ENCODE measurements at regions not wholly inside any gene's neighbourhood (a gene's known extent, or its start where the extent isn't known, plus 50 kb on each side); places are given as distances from the start of the nearest gene placed in this dataset.

DNA sequence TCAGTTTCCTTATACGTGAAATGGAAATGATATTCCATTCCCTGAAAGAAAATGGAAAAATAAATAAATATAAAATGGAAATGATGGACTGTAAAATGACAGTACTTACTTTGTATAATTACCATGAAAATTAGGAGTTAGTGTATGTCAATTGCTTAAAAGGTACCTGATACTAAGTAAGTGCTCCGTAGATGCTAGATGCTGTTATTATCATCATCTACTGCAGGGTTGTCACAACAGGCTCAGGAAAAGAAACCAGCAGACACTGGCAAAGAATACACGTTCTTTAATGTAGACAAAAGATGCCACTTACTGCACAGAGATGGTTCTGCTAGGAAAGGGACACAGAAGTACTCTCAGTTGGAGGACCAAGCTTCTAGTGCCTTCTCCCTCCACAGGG lies 64.0 kb upstream of the KCNN2 start:
- H3K4me1 Mint-ChIP-seq (ENCODE audit: low read depth) = no peaks in the 10 kb centered on the region
- no peaks in the 10 kb centered on the region for H3K36me3 Mint-ChIP-seq (ENCODE audit: low read depth)
- no peaks in the 10 kb centered on the region for H3K27me3 Mint-ChIP-seq
- intact Hi-C loops (cut with micrococcal nuclease) = no loop called here
- no peak overlapping the region for H3K4me3 Mint-ChIP-seq
- peaks cover 8% of the 10 kb centered on the region for H3K9me3 Mint-ChIP-seq
- H3K27ac Mint-ChIP-seq = no peak overlapping the region

GRCh38 chr5:114305402-114306207 lies 56.3 kb upstream of the KCNN2 start:
- H3K36me3 Mint-ChIP-seq (ENCODE audit: low read depth) = no peaks in the 10 kb centered on the region
- no peaks in the 10 kb centered on the region for H3K27me3 Mint-ChIP-seq
- no peaks in the 10 kb centered on the region for H3K9me3 Mint-ChIP-seq
- intact Hi-C loops (cut with micrococcal nuclease) = no loop called here
- no peaks in the 10 kb centered on the region for H3K4me1 Mint-ChIP-seq (ENCODE audit: low read depth)
- no peak overlapping the region for H3K4me3 Mint-ChIP-seq
- H3K27ac Mint-ChIP-seq = no peak overlapping the region

GRCh38 chr5:114308017-114308416 lies 53.9 kb upstream of the KCNN2 start:
- Mint-ChIP-seq H3K27me3 (no peaks in the 10 kb centered on the region), H3K36me3 (ENCODE audit: low read depth) (no peaks in the 10 kb centered on the region), H3K4me1 (ENCODE audit: low read depth) (no peaks in the 10 kb centered on the region), H3K27ac (no peak overlapping the region), H3K9me3 (no peaks in the 10 kb centered on the region), H3K4me3 (no peak overlapping the region)
- intact Hi-C loops (cut with micrococcal nuclease) = no loop called here

DNA sequence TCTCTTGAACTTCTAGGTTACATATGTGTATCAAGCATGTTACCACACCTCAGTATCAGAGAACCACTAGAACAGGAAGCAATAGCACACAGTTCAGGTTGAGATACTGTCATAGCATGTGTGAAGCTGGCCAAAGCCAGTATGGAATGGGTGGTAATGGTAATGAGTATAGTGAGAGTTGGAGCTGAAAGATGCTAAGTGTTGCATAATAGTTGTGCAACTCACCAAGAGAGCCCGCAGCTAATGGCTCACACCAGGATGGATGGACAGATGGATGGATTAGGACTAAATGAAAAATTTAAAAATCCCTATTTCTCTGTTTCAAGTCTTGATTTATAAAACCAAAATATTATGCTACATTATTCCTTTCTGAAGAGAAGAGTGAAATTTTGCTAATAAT lies 53.4 kb upstream of the KCNN2 start:
- H3K9me3 Mint-ChIP-seq = no peaks in the 10 kb centered on the region
- H3K27ac Mint-ChIP-seq = no peak overlapping the region
- intact Hi-C loops (cut with micrococcal nuclease) = no loop called here
- no peaks in the 10 kb centered on the region for H3K4me1 Mint-ChIP-seq (ENCODE audit: low read depth)
- no peaks in the 10 kb centered on the region for H3K36me3 Mint-ChIP-seq (ENCODE audit: low read depth)
- no peak overlapping the region for H3K4me3 Mint-ChIP-seq
- no peaks in the 10 kb centered on the region for H3K27me3 Mint-ChIP-seq

DNA sequence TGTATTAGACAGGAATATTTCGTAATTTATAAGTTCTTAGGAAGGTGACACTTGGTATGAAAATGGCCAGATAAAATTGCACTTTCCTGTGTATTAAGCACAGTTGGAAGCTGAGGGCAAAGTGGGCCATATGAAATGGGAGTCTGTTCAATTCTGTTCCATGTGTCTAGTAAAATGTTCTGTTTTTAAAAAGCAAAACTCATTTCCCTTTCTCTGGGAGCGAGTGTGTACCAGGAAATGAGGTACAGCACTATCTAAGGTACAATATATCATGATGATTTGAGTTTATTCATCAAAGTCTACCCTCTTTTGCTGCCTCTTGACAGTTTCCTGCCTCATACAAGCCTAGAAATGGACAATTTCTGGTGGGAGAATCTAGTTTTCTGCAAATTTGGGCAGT lies 51.2 kb upstream of the KCNN2 start:
- H3K36me3 Mint-ChIP-seq (ENCODE audit: low read depth) = no peaks in the 10 kb centered on the region
- no peaks in the 10 kb centered on the region for H3K9me3 Mint-ChIP-seq
- no peaks in the 10 kb centered on the region for H3K27me3 Mint-ChIP-seq
- H3K4me1 Mint-ChIP-seq (ENCODE audit: low read depth) = no peaks in the 10 kb centered on the region
- no peak overlapping the region for H3K27ac Mint-ChIP-seq
- intact Hi-C loops (cut with micrococcal nuclease) = no loop called here
- H3K4me3 Mint-ChIP-seq = no peak overlapping the region

DNA sequence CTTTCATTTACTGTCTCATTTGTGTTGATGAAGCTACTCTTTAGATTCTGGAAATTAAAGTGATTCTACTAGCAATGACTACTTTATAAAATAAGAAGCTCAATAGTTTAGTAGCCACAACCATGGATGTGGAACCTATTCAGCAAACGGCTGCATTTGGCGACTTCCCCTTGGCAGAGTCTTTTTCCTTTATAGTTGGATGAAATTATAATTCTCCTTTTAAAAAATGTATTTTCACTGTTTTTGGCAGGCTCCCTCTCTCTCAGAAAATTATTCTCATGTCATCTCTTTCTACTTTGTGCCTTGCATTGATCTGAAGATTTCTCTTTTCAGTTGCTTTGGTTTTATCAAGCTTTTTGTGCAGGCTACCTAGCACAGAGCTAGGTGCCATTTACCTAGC lies 50.6 kb upstream of the KCNN2 start:
- H3K9me3 Mint-ChIP-seq = no peaks in the 10 kb centered on the region
- no peak overlapping the region for H3K27ac Mint-ChIP-seq
- intact Hi-C loops (cut with micrococcal nuclease) = no loop called here
- H3K27me3 Mint-ChIP-seq = no peaks in the 10 kb centered on the region
- no peaks in the 10 kb centered on the region for H3K36me3 Mint-ChIP-seq (ENCODE audit: low read depth)
- H3K4me3 Mint-ChIP-seq = no peak overlapping the region
- no peaks in the 10 kb centered on the region for H3K4me1 Mint-ChIP-seq (ENCODE audit: low read depth)

DNA sequence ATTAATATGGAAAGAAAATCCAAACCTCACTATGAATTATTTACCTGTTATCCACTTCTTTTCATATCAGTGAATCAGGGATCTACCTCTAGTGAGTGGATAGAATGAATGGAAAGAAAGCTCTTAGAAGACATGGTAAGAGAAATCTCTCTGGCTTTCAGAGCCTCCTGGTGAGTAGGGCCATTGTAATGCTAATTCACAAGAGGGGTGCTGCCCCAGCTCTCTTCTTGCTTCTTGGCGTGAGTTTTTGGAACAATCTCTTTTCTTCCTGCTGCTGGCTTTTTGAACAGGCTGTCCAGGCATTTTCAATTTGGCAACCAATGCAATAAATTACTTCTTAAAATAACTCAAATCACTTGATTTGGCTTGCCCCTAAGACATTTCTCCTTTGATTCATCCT lies 49.9 kb upstream of the KCNN2 start:
- H3K4me3 Mint-ChIP-seq = no peak overlapping the region
- no peaks in the 10 kb centered on the region for H3K27me3 Mint-ChIP-seq
- no peaks in the 10 kb centered on the region for H3K4me1 Mint-ChIP-seq (ENCODE audit: low read depth)
- H3K27ac Mint-ChIP-seq = no peak overlapping the region
- H3K9me3 Mint-ChIP-seq = no peaks in the 10 kb centered on the region
- no peaks in the 10 kb centered on the region for H3K36me3 Mint-ChIP-seq (ENCODE audit: low read depth)
- intact Hi-C loops (cut with micrococcal nuclease) = no loop called here

Measured in dendritic cell treated with granulocyte-macrophage colony-stimulating factor and Interleukin-4, amounts not matched to agents 40 ng/mL and 50 ng/mL, for 4 days (primary cell).